SK-N-SH (cell line): ENCODE measurements at regions not wholly inside any gene's neighbourhood (a gene's known extent, or its start where the extent isn't known, plus 50 kb on each side); places are given as distances from the start of the nearest gene placed in this dataset.

Source experiments
- CHD2 ChIP-seq: fragments of 150-350 bp; IDR thresholded peaks from 2 replicates; pipeline ENCODE4 v1.6.1; 2018; ENCODE audit warnings: low read length; ENCODE audit not compliant: partially characterized antibody
- CTCF ChIP-seq: fragments of 200-600 bp; sonication (generic); IDR thresholded peaks from 2 replicates; pipeline ENCODE4 v1.6.1; 2017; ENCODE audit warnings: antibody characterized with exemption, mild to moderate bottlenecking, moderate library complexity
- EP300 ChIP-seq, 2 experiments: IDR thresholded peaks; 2 replicates each; pipeline versions ENCODE4 v1.4.0 to v1.6.1; 2012; ENCODE audit warnings: borderline replicate concordance in 1 of 2, low read depth in 1 of 2, low read length in 1 of 2
- EZH2phosphoT487 ChIP-seq: fragments of 200-600 bp; sonication (generic); IDR thresholded peaks from 2 replicates; pipeline ENCODE4 v1.6.1; 2017; ENCODE audit warnings: low read depth, mixed run types, mild to moderate bottlenecking, antibody characterized with exemption, moderate library complexity, borderline replicate concordance
- GABPA ChIP-seq: IDR thresholded peaks from 2 replicates; pipeline ENCODE4 v1.4.0; 2012; ENCODE audit warnings: low read depth, mild to moderate bottlenecking
- JUND ChIP-seq: IDR thresholded peaks from 2 replicates; pipeline ENCODE4 v1.4.0; 2012
- MXI1 ChIP-seq: IDR thresholded peaks from 2 replicates; pipeline ENCODE4 v1.6.1; 2012; ENCODE audit warnings: mild to moderate bottlenecking, low read depth, low read length, improper control_type of control experiment
- POLR2AphosphoS5 ChIP-seq: IDR thresholded peaks from 2 replicates; pipeline ENCODE4 v1.6.1; 2012; ENCODE audit warnings: low read depth, low read length
- RFX5 ChIP-seq: IDR thresholded peaks from 2 replicates; pipeline ENCODE4 v1.6.1; 2012; ENCODE audit warnings: mild to moderate bottlenecking, improper control_type of control experiment, low read length
- TAF1 ChIP-seq: IDR thresholded peaks from 2 replicates; pipeline ENCODE4 v1.6.1; 2012; ENCODE audit warnings: low read depth, mild to moderate bottlenecking, low read length, moderate library complexity, borderline replicate concordance
- TEAD4 ChIP-seq: IDR thresholded peaks from 2 replicates; pipeline ENCODE4 v1.4.0; 2012; ENCODE audit warnings: mild to moderate bottlenecking, borderline replicate concordance; ENCODE audit not compliant: insufficient read depth
- USF1 ChIP-seq: IDR thresholded peaks from 2 replicates; pipeline ENCODE4 v1.4.0; 2012; ENCODE audit warnings: low read depth, borderline replicate concordance
- USF2 ChIP-seq: fragments of 150-350 bp; IDR thresholded peaks from 2 replicates; pipeline ENCODE4 v1.6.1; 2017; ENCODE audit warnings: antibody characterized with exemption, low read length, low read depth, borderline replicate concordance
- TF ChIP-seq, protein P1 (sequence below): IDR thresholded peaks from 2 replicates; pipeline ENCODE4; 2012

DNA sequence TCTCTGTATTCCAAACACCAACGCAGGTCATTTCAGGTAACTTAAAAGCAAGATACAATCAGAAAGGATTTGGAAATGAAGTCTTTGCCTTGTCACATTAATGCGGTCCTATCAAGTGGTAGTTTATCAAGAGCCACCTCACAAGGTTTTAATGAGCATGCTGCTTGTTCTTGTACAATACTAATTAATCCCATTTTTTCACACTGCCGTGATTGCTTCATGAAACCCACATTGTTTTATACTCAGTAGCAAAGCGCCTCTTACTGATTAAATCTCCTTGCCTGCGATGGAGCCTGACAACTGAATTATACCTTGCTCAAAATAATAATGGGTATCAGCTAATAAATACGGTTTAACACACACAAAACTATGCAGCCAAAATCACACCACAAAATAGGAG is 234.1 kb upstream of the TSHZ2 start:
- TF ChIP-seq EZH2phosphoT487 (no peak), EP300 (IDR thresholded peaks at IDR 0.05; ENCODE audit: borderline replicate concordance in 1 of 2, low read depth in 1 of 2, low read length in 1 of 2) (no peak), CHD2 (no peak), TAF1 (no peak), CTCF (no peak), USF2 (no peak), GABPA (no peak), RFX5 (no peak), USF1 (no peak), POLR2AphosphoS5 (no peak), TEAD4 (no peak), JUND (no peak), MXI1 (no peak)
- TF ChIP-seq, protein P1, sequence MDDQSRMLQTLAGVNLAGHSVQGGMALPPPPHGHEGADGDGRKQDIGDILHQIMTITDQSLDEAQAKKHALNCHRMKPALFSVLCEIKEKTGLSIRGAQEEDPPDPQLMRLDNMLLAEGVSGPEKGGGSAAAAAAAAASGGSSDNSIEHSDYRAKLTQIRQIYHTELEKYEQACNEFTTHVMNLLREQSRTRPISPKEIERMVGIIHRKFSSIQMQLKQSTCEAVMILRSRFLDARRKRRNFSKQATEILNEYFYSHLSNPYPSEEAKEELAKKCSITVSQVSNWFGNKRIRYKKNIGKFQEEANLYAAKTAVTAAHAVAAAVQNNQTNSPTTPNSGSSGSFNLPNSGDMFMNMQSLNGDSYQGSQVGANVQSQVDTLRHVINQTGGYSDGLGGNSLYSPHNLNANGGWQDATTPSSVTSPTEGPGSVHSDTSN = no peak
